ENCODE measurements at regions not wholly inside any gene's neighbourhood (a gene's known extent, or its start where the extent isn't known, plus 50 kb on each side); places are given as distances from the start of the nearest gene placed in this dataset. TPM values are rescaled to one million over a fixed set of nuclear protein-coding genes. Genes with fewer than 3 reads are reported as not detected.

Small RNA genes lying in the stretch of these regions (small RNA-seq; reads per million reads assigned to genes)
- gene RF00019 (ENCODE audit: low replicate concordance): not detected
- gene RF00561 (ENCODE audit: low replicate concordance): not detected

All from spinal cord (tissue), 1 donor.